SJCRH30 (cell line): ENCODE measurements at regions not wholly inside any gene's neighbourhood (a gene's known extent, or its start where the extent isn't known, plus 50 kb on each side); places are given as distances from the start of the nearest gene placed in this dataset.

Source experiments
- DNase-seq, 2 experiments: peaks; one replicate each; pipeline ENCODE4 v3.0.0-alpha.2; 2015 to 2020
- H3K27ac ChIP-seq: fragments of 250-450 bp; sonication (Bioruptor Pico); 2 replicates; pipeline ENCODE4 v1.5.1; 2020; ENCODE audit warnings: mild to moderate bottlenecking, moderate library complexity
- H3K27me3 ChIP-seq: fragments of 250-450 bp; sonication (Bioruptor Pico); 2 replicates; pipeline ENCODE4 v1.5.1; 2020; ENCODE audit warnings: mild to moderate bottlenecking, moderate library complexity
- H3K36me3 ChIP-seq: fragments of 250-450 bp; sonication (Bioruptor Pico); 2 replicates; pipeline ENCODE4 v1.5.1; 2020; ENCODE audit warnings: mild to moderate bottlenecking, moderate library complexity
- H3K4me1 ChIP-seq: fragments of 250-450 bp; sonication (Bioruptor Pico); 2 replicates; pipeline ENCODE4 v1.5.1; 2020; ENCODE audit warnings: mild to moderate bottlenecking, moderate library complexity
- H3K4me3 ChIP-seq: fragments of 250-450 bp; sonication (Bioruptor Pico); 2 replicates; pipeline ENCODE4 v1.5.1; 2020; ENCODE audit warnings: mild to moderate bottlenecking, moderate library complexity
- H3K9me3 ChIP-seq: fragments of 250-450 bp; sonication (Bioruptor Pico); replicated peaks from 2 replicates; pipeline ENCODE4 v1.5.1; 2020; ENCODE audit warnings: mild to moderate bottlenecking, moderate library complexity

DNA sequence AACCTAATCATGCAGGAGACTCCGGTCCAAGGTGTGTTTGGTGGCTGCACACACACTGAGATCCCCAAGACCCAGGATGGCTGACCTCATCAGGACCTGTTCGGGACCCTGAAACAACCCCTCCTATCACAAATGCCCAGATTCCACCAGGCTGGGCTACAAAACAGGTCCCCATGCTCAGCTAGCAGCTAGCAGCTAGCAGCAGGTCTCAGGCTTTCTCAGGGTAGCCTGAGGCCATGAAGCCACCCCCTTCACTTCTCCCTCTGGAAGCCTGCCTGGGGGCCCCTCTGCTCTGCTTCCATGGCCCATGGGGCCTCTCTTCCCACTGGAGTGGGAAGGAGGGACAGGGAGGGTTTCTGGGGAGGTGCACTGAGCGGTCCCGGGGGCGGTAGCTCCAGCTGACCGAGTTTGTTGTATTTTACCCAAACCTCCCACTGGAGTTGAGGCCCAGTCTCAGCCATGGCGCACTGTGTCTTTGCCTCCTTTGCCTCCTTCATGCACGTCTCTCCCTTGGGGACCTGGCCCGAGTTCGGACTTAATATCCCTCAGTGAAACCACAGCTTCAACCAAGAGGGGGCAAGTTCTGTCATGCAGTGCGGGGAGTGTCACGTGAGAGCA, 95.1 kb upstream of the GPR26 start:
- Histone ChIP-seq H3K27ac (no peak overlapping the region), H3K36me3 (no peaks in the 10 kb centered on the region), H3K4me3 (no peak overlapping the region), H3K9me3 (no peaks in the 10 kb centered on the region), H3K27me3 (no peaks in the 10 kb centered on the region), H3K4me1 (no peaks in the 10 kb centered on the region)
- no peak for DNase-seq

DNA sequence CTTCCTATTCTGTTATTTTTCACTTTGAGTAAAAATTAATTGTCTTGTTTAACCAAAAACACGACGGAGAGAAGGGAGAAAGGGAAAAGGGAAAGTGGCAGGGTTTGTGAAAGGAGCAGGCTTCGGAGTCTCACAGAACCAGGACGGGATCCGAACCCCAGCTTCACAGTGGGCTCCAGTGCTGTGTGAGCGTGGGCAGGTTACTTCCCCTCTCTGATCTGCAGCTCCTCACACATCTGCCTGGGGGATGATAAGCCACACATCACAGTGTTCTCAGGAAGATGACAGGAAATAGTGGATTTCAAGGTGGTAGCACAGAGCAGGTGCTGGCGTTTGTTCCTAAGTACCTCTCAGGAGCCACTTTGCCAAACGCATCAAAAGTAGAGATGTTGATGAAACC, 94.2 kb upstream of the GPR26 start:
- Histone ChIP-seq H3K9me3 (no peaks in the 10 kb centered on the region), H3K27me3 (no peaks in the 10 kb centered on the region), H3K36me3 (no peaks in the 10 kb centered on the region), H3K27ac (no peak overlapping the region), H3K4me3 (no peak overlapping the region), H3K4me1 (no peaks in the 10 kb centered on the region)
- no peak for DNase-seq

- Histone ChIP-seq H3K4me1 (no peaks in the 10 kb centered on the region), H3K4me3 (no peak overlapping the region), H3K9me3 (no peaks in the 10 kb centered on the region), H3K27me3 (no peaks in the 10 kb centered on the region), H3K36me3 (no peaks in the 10 kb centered on the region), H3K27ac (no peak overlapping the region)
- DNase-seq = peak; percentile 48 to 65
Measured at GRCh38 chr10:123573236-123574108, 92.7 kb upstream of the GPR26 start.

- DNase-seq = no peak
- no peaks in the 10 kb centered on the region for H3K27me3 ChIP-seq
Measured at GRCh38 chr10:123574109-123574698, 92.0 kb upstream of the GPR26 start.

GRCh38 chr10:123575105-123575504, 91.0 kb upstream of the GPR26 start:
- Histone ChIP-seq H3K36me3 (no peaks in the 10 kb centered on the region), H3K9me3 (no peaks in the 10 kb centered on the region), H3K27ac (no peak overlapping the region), H3K27me3 (no peaks in the 10 kb centered on the region), H3K4me1 (no peaks in the 10 kb centered on the region), H3K4me3 (no peak overlapping the region)
- no peak for DNase-seq

More at GRCh38 chr10:123574109-123574698, 92.0 kb upstream of the GPR26 start:
- no peaks in the 10 kb centered on the region for H3K36me3 ChIP-seq
- H3K4me1 ChIP-seq = no peaks in the 10 kb centered on the region
- no peak overlapping the region for H3K27ac ChIP-seq
- H3K9me3 ChIP-seq = no peaks in the 10 kb centered on the region
- H3K4me3 ChIP-seq = no peak overlapping the region

DNA sequence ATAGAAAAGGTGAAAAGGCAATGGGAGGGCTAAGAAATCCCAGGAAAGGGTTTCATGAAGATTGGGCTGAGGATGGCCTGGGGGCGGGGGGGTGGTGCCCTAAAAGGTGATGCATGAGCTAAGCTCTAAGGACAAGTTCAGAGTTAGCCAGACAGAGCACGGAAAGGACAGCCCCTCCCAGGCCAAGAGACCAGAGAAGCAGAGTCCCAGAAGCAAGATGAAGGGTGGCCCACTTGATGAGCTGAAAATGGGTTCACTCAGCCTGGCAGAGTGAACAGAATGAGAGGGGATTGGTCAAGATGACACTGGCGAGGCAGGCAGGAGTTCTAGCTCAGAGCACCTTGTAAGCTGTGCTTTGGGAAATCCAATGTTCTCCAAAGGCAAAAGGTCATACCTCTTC, 89.4 kb upstream of the GPR26 start:
- Histone ChIP-seq H3K4me3 (no peak overlapping the region), H3K9me3 (no peaks in the 10 kb centered on the region)

GRCh38 chr10:123577921-123578461, 88.2 kb upstream of the GPR26 start:
- Histone ChIP-seq H3K27me3 (0 out of 2 replicates have a peak, but pooled peaks cover 2% of the 10 kb centered on the region), H3K36me3 (no peaks in the 10 kb centered on the region), H3K27ac (no peak overlapping the region), H3K9me3 (no peaks in the 10 kb centered on the region), H3K4me3 (no peak overlapping the region), H3K4me1 (no peaks in the 10 kb centered on the region)
- DNase-seq = no peak

More for the DNA sequence above, 89.4 kb upstream of the GPR26 start:
- H3K36me3 ChIP-seq = no peaks in the 10 kb centered on the region
- no peak overlapping the region for H3K27ac ChIP-seq
- H3K4me1 ChIP-seq = no peaks in the 10 kb centered on the region
- no peak for DNase-seq
- no peaks in the 10 kb centered on the region for H3K27me3 ChIP-seq

GRCh38 chr10:123578721-123579120, 87.4 kb upstream of the GPR26 start:
- no peaks in the 10 kb centered on the region for H3K36me3 ChIP-seq
- DNase-seq = no peak
- no peaks in the 10 kb centered on the region for H3K9me3 ChIP-seq
- H3K27ac ChIP-seq = no peak overlapping the region
- H3K4me1 ChIP-seq = no peaks in the 10 kb centered on the region
- no peak overlapping the region for H3K4me3 ChIP-seq
- 0 out of 2 replicates have a peak, but pooled peaks cover 7% of the 10 kb centered on the region for H3K27me3 ChIP-seq

DNA sequence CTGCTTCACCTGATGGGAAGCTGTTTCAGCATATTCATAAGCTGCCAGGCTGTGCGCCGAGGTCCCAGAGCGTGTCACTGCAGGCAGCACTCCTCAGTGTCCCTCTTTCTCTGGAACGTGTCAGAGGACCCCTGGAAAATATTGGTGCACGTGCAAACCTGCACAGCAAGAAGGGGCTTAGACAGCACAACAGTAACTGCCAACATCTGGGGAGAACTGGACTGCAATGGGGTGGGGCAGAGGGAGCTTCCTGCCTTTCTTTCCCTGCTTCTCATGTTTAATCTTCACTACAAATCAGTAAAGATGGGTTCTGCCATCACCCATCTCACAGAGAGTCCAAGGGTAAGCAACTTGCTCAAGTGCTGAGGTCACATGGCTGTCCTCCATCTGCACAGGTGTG, 86.5 kb upstream of the GPR26 start:
- Histone ChIP-seq H3K27me3 (0 out of 2 replicates have a peak, but pooled peaks cover 7% of the 10 kb centered on the region), H3K9me3 (no peaks in the 10 kb centered on the region), H3K27ac (no peak overlapping the region), H3K4me1 (no peaks in the 10 kb centered on the region), H3K36me3 (no peaks in the 10 kb centered on the region), H3K4me3 (no peak overlapping the region)
- no peak for DNase-seq

- H3K4me1 ChIP-seq = no peaks in the 10 kb centered on the region
- no peak for DNase-seq
- H3K36me3 ChIP-seq = no peaks in the 10 kb centered on the region
- 0 out of 2 replicates have a peak, but pooled peaks cover 7% of the 10 kb centered on the region for H3K27me3 ChIP-seq
- H3K9me3 ChIP-seq = no peaks in the 10 kb centered on the region
- H3K4me3 ChIP-seq = no peak overlapping the region
- H3K27ac ChIP-seq = no peak overlapping the region
Measured at GRCh38 chr10:123580426-123580825, 85.7 kb upstream of the GPR26 start.

- Histone ChIP-seq H3K27ac (no peak overlapping the region), H3K27me3 (0 out of 2 replicates have a peak, but pooled peaks cover 7% of the 10 kb centered on the region), H3K36me3 (no peaks in the 10 kb centered on the region), H3K4me1 (no peaks in the 10 kb centered on the region), H3K4me3 (no peak overlapping the region), H3K9me3 (no peaks in the 10 kb centered on the region)
- DNase-seq = no peak
Measured at GRCh38 chr10:123581656-123582055, 84.5 kb upstream of the GPR26 start.

- H3K27me3 ChIP-seq = 0 out of 2 replicates have a peak, but pooled peaks cover 7% of the 10 kb centered on the region
- H3K27ac ChIP-seq = no peak overlapping the region
- H3K36me3 ChIP-seq = no peaks in the 10 kb centered on the region
- H3K4me3 ChIP-seq = no peak overlapping the region
- DNase-seq = peak; percentile 50 to 79
- H3K4me1 ChIP-seq = no peaks in the 10 kb centered on the region
- no peaks in the 10 kb centered on the region for H3K9me3 ChIP-seq
Measured at GRCh38 chr10:123582084-123582989, 83.8 kb upstream of the GPR26 start.

GRCh38 chr10:123583639-123584418, 82.3 kb upstream of the GPR26 start:
- H3K27ac ChIP-seq = no peak overlapping the region
- peak; percentile 17 to 37 for DNase-seq
- H3K36me3 ChIP-seq = no peaks in the 10 kb centered on the region
- H3K4me1 ChIP-seq = no peaks in the 10 kb centered on the region
- 0 out of 2 replicates have a peak, but pooled peaks cover 7% of the 10 kb centered on the region for H3K27me3 ChIP-seq
- H3K9me3 ChIP-seq = no peaks in the 10 kb centered on the region
- no peak overlapping the region for H3K4me3 ChIP-seq
